ENCODE measurements at regions not wholly inside any gene's neighbourhood (a gene's known extent, or its start where the extent isn't known, plus 50 kb on each side); places are given as distances from the start of the nearest gene placed in this dataset.

- H3K4me3 ChIP-seq (ENCODE audit: low read depth, low read length): no peak overlapping the region
- TF ChIP-seq CTCF (conservative IDR thresholded peaks at IDR 0.05; ENCODE audit: low read depth, low read length): no peak
- DNase-seq (ENCODE audit: low read depth): no peak
Observed at GRCh38 chr3:14323401-14324223, 78.8 kb upstream of the SLC6A6 start.

GRCh38 chr3:14324224-14324944 is 78.0 kb upstream of the SLC6A6 start:
- DNase-seq (ENCODE audit: low read depth): no peak
- no peak overlapping the region for H3K4me3 ChIP-seq (ENCODE audit: low read depth, low read length)
- no peak for TF ChIP-seq CTCF (conservative IDR thresholded peaks at IDR 0.05; ENCODE audit: low read depth, low read length)

GRCh38 chr3:14328422-14328821 is 74.0 kb upstream of the SLC6A6 start:
- no peak for TF ChIP-seq CTCF (conservative IDR thresholded peaks at IDR 0.05; ENCODE audit: low read depth, low read length)
- no peak for DNase-seq (ENCODE audit: low read depth)
- no peak overlapping the region for H3K4me3 ChIP-seq (ENCODE audit: low read depth, low read length)

- TF ChIP-seq CTCF (conservative IDR thresholded peaks at IDR 0.05; ENCODE audit: low read depth, low read length): no peak
- DNase-seq (ENCODE audit: low read depth): peak; percentile 13
- H3K4me3 ChIP-seq (ENCODE audit: low read depth, low read length): no peak overlapping the region
Observed at GRCh38 chr3:14329116-14329830, 73.1 kb upstream of the SLC6A6 start.

GRCh38 chr3:14329842-14330241 is 72.6 kb upstream of the SLC6A6 start:
- DNase-seq (ENCODE audit: low read depth): no peak

GRCh38 chr3:14330508-14330907 is 71.9 kb upstream of the SLC6A6 start:
- no peak overlapping the region for H3K4me3 ChIP-seq (ENCODE audit: low read depth, low read length)
- no peak for DNase-seq (ENCODE audit: low read depth)
- no peak for TF ChIP-seq CTCF (conservative IDR thresholded peaks at IDR 0.05; ENCODE audit: low read depth, low read length)

More at GRCh38 chr3:14329842-14330241, 72.6 kb upstream of the SLC6A6 start:
- TF ChIP-seq CTCF (conservative IDR thresholded peaks at IDR 0.05; ENCODE audit: low read depth, low read length): no peak
- H3K4me3 ChIP-seq (ENCODE audit: low read depth, low read length): no peak overlapping the region
